ENCODE measurements at regions not wholly inside any gene's neighbourhood (a gene's known extent, or its start where the extent isn't known, plus 50 kb on each side); places are given as distances from the start of the nearest gene placed in this dataset.

DNA sequence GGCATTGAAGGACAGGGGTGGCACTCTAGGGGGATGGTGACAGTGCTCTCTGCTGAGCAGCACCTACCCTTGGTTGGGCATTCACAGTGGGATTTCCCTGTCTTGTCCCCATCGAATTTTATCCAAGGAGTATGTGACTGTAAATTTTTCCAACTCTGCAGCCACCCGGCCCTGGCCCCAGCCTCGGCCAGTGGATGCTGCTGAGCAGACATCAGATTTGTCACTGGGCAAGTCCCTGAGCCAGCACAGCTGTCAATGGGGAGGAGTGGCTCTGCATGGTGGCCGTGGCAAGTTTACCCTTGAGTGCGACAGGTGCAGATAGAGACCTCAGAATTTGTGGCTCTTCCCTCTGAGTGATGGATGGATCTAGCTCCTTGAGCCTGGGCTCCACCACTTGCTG lies 240.2 kb upstream of the CSF3R start:
- DNase-seq (ENCODE audit: low read depth in 3 of 3, low spot score in 2 of 3): no peak

DNA sequence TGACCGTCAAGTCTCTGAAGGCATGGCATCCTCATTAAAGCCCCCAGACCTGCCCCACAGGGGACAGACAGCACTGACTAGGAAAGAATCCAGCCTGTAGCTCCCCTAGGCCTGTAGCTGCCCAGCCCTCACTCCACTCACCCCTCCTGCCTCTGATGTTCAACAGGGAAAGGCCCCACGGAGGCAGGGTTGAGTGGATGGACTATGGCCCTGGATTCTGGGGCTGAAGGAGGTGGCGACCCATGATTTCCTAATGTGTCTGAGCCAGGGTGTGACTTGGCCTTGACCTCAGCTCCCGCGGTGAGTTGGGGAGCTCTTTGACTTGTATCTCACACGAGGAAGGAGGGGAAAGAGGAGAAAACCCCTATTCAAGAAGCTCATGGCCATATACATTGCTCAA lies 238.5 kb upstream of the CSF3R start:
- no peak for DNase-seq (ENCODE audit: low read depth in 3 of 3, low spot score in 2 of 3)

DNA sequence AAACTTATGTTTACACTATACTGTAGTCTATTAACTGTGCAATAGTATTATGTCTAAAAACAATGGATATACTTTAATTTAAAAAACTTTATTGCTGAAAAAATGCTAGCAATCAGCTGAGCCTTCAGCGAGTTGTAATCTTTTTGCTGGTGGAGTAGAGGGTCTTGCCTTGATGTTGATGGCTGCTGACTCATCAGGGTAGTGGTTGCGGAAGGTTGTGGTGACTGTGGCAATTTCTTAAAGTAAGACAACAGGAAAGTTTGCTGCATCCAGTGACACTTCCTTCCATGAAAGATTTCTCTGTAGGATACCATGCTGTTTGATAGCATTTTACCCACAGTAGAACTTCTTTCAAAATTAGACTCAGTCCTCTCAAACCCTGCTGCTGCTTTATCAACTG lies 234.7 kb upstream of the CSF3R start:
- no peak for DNase-seq (ENCODE audit: low read depth in 3 of 3, low spot score in 2 of 3)

DNA sequence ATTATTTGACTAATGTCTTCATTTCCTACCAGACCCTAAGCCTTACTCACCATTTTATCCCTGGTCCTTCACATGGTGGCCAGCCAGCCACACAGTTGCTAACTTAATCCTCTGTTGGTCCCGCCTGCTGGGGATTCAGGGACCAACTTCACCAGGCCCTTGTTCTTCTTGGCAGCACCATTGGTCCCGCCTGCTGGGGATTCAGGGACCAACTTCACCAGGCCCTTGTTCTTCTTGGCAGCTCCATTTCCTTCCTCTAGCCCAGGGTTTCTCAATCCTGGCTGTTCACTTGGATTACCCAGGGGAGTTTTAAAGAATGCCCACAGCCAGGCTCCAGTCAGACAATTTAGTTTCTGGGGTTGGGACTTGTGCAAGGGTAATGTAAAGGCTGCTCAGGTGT lies 233.1 kb upstream of the CSF3R start:
- no peak for DNase-seq (ENCODE audit: low read depth in 3 of 3, low spot score in 2 of 3)

DNA sequence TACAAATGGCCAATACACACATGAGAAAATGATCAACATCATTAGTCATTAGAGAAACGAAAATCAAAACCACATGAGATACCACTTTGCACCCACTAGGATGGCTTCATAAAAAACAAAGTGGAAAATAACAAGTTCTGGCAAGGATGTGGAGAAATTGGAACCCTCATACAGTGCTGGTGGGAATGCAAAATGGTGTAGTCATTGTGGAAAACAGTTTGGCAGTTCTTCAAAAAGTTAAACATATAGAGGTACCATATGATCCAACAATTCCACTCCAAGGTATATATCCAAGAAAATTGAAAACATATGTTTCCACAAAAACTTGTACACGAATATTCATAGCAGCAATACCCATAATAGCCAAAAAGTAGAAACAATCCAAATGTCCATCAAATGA lies 231.6 kb upstream of the CSF3R start:
- DNase-seq (ENCODE audit: low read depth in 3 of 3, low spot score in 2 of 3): no peak

GRCh38 chr1:36711480-36711879 lies 228.8 kb upstream of the CSF3R start:
- DNase-seq (ENCODE audit: low read depth in 3 of 3, low spot score in 2 of 3): no peak

- no peak for DNase-seq (ENCODE audit: low read depth in 3 of 3, low spot score in 2 of 3)
These were observed 228.2 kb upstream of the CSF3R start for GRCh38 chr1:36710951-36711350.

DNA sequence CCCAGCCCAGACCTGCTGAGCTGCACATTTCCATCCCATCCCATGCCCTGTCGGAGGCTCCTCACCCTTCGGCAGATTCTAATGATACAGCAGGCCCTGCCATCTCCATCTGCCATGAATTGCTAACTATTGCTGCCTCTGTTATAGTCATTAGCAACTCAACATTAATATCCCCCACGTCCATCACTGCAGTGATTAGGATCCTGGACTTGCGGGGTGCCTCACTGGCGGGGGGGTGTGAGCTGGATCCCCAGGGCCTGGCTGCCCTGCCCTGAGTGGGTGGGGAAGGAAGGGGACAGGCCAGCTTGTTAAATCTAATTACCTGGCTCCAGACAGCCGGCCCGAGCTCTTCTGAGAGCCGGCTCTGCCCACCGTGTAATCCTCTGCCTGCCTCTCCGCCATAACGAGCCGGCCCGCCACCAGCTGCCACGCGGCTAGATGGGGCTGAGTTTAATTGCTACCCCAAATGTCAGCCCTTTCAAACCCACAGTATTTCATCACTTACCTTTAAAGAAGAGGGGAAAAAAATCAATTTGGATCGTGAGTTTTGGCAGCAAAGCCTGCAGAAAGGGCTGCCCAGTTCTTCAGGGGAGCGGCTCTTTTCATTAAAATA lies 227.3 kb upstream of the CSF3R start:
- no peak for DNase-seq (ENCODE audit: low read depth in 3 of 3, low spot score in 2 of 3)

GRCh38 chr1:36708587-36708986 lies 225.9 kb upstream of the CSF3R start:
- DNase-seq (ENCODE audit: low read depth in 3 of 3, low spot score in 2 of 3): no peak

DNA sequence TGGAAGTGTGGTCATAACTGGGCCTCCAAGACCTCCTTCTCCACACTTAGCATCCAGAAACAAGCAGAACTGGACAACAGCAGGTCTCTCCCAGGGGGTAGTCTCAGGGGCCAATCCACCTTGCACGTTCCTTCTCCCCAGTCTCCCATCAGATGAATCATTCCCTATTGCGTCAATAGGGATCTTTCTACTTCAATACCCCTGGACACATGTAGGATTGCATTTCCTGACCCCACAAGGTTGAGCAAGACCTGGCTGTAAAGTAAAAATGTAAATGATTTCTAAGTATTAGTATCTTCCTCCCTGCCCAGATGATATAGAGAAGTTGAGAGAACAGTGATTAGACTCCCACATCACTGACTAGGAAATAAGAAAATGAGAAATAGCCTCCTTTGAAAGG lies 224.5 kb upstream of the CSF3R start:
- DNase-seq (ENCODE audit: low read depth in 3 of 3, low spot score in 2 of 3): no peak

- no peak for DNase-seq (ENCODE audit: low read depth in 3 of 3, low spot score in 2 of 3)
These were observed 223.7 kb upstream of the CSF3R start for GRCh38 chr1:36706416-36706815.

DNA sequence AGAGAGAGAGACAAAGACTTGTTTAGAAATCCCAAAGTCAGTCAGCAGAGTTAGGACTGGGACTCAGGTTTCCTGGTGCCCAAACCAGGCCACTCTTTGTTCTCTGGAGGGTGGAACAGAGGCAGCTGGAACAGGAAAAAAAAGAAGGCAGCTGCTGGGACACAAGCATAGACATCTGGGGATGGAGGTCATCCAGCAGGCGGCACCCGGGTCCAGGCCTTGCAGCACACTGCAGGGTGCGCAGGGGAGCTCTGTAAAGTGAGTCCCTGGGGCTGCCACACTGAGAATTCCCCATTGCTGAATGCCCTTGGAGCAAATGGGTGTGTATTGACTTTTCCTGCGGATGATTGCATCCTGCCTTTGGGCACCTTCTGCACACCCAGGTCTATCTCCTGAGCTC lies 222.9 kb upstream of the CSF3R start:
- no peak for DNase-seq (ENCODE audit: low read depth in 3 of 3, low spot score in 2 of 3)

DNA sequence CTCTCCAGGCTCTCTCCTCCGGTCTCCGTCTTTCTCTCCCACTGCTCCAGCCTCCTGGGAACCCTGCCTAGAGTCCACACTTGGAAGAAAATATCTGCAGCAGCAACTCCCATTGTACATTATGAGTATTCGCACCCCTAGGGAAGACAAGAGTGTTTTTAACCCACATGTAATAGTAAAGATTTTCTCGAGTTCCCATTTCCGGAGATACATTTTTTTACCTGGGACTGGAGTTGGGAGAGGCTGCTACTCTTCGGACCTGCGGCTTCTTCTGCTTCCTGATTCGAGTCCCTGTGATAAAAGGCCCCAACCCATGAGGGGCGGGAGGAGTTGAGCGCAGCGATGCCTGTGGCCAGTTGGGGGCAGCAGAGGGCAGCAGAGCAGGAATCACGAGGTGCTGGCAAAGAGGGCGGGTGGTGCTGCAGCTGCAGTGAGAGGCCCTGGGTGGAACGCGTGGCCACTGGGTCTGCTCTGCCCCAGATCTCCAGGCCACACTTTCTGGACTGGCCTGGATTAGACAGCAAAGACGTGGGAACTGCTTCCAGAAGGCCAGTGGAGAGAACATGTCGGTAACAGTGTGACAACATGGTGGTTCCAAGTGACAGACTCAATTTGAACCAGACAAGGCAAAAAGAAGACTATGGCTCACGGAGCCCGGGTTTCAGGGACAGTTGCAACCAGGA lies 221.0 kb upstream of the CSF3R start:
- peak; percentile 45 to 52 (median 49) for DNase-seq (ENCODE audit: low read depth in 3 of 3, low spot score in 2 of 3)

- DNase-seq (ENCODE audit: low read depth in 3 of 3, low spot score in 2 of 3): no peak
These were observed 220.2 kb upstream of the CSF3R start for GRCh38 chr1:36702963-36703362.

DNA sequence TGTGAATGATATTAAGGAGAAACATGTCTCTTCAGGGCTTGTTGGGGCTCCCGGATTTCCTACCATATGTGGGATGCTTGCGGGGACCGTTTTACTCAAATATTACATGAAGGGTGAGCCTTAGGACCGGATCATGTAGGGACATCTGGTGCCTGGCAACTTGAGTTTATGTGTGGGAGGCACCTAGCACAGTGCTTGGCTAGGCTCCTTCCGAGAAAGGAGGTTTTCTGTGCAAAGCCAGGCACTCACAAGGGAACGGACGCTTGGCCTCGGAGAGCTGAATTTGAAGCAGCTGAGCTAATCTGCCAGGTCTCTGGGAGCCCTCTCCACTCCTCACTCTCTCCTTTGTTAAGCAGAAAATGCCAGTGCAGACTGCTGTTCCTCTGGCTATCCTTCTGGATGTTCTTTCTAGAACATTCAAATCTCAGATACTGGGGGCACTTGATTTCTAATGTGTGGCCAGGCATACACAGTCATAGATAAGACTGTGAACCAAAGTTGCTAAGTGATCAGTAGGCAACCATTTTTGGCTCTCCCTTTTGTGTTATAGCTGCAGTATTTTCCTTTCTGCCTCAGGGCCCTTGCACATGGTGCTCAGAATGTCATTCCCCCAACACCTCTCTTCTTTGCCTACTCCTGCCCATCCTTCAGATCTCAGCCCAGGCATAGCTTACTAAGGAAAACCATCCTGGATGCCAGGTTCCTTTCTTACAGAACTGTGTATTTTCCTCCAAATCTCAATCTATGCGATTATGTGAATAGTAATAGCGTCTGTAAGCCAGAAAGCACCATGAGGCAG lies 216.6 kb upstream of the CSF3R start:
- no peak for DNase-seq (ENCODE audit: low read depth in 3 of 3, low spot score in 2 of 3)

GRCh38 chr1:36697836-36698605 lies 215.3 kb upstream of the CSF3R start:
- no peak for DNase-seq (ENCODE audit: low read depth in 3 of 3, low spot score in 2 of 3)

DNA sequence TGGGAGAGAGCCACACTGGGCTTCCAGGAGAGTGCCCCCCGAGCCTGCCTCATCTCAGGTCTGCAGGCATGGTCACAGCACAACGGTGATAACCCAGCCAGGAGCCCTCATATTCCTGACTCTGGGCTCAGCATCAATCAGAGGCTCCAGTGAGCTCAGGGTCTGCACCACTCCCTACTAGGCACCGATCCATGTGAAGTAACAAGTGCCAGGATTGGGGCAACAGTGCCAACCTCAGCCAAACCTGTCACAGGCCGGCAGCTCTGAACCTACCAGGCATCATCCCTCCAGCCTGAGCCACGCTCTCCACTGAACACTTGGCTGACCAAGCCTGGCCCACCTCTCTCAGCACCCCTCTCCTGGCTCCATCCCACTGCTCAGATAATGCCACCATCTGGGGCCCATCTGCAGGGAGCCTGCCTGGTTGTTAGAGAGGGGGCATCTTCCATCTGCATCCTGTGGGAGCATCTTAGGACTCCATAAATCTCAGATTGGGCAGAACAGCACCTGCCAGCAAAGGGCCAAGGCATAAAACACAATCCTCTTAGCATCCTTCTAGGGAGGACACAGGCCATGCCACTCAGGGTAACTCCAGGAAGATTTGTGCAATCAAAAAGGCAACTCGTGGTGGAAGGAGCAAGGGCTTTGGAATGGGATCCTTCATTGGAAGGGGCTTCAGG lies 213.7 kb upstream of the CSF3R start:
- no peak for DNase-seq (ENCODE audit: low read depth in 3 of 3, low spot score in 2 of 3)

GRCh38 chr1:36693603-36694002 lies 210.9 kb upstream of the CSF3R start:
- no peak for DNase-seq (ENCODE audit: low read depth in 3 of 3, low spot score in 2 of 3)

- DNase-seq (ENCODE audit: low read depth in 3 of 3, low spot score in 2 of 3): no peak
These were observed 210.4 kb upstream of the CSF3R start for GRCh38 chr1:36693161-36693525.

DNA sequence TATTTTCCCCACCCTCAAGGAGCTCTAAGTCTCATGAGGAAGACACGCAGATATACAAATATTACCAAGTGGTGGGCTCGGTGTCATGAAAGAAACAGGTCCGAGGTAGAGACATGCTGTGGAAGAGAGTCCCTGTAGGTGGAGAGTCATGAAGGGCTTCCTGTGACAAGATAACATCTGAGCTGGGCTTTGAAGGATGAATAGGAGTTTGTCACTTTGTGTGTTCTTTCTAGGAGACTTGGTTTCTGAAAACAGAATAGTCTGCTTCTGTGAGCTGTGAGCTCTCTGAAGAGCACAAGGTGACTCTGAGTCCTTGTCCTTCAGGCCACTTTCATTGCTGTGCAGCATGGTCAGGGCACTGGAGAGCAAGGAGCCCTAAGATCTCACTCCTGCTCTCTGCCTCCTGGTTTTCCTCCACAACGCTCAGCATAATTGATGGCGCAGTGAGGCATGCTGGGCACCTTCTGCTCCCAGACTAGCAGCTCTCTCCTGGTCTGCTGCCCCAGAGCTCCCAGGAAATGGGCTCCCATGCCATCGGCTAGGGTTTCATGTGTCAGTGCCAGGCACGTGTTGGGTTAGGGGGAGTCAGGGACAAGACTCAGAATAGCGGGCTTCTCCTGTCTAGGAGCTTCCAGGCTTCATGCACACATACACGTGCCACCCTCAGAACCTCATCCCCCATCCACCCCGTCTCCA lies 209.9 kb upstream of the CSF3R start:
- DNase-seq (ENCODE audit: low read depth in 3 of 3, low spot score in 2 of 3): no peak
